HepG2 (cell line): ENCODE measurements at regions not wholly inside any gene's neighbourhood (a gene's known extent, or its start where the extent isn't known, plus 50 kb on each side); places are given as distances from the start of the nearest gene placed in this dataset.

Source experiments
- ATAC-seq: fragments of 200-7000 bp; cut with Tn5 transposase; 3 replicates; pipeline ENCODE4 v1.9.1; 2020; ENCODE audit warnings: mild to moderate bottlenecking, moderate library complexity
- BruUV-seq: library from RNA; stranded (reverse); fragments of 400-500 nt; replicated peaks from 2 replicates; lab custom pipeline; 2021; lab: Mats Ljungman, UMichigan
- CTCF ChIA-PET: fragments of 300-600 bp; formaldehyde crosslinking; extraction: SDS; loops from one replicate; lab custom pipeline; 2021; ENCODE audit warnings: low total read pairs, inconsistent platforms, low intra/inter-chr PET ratio; lab: Yijun Ruan, JAX
- POLR2A ChIA-PET: fragments of 350-600 bp; sonication (Branson Sonifier 250); formaldehyde crosslinking; loops from one replicate; lab custom pipeline; 2020; ENCODE audit warnings: antibody characterized with exemption, inconsistent platforms; lab: Yijun Ruan, JAX
- DNase-seq: peaks from one replicate; pipeline ENCODE4 v3.0.0-alpha.2; 2015; ENCODE audit warnings: low spot score
- FAIRE-seq: peaks from 3 replicates; lab custom pipeline; 2011; peaks lifted over from hg19 to GRCh38; lab: Jason Lieb, UNC
- H2AFZ ChIP-seq: one replicate; pipeline ENCODE4 v1.6.1; 2011; ENCODE audit warnings: low read length, inconsistent platforms
- H3K27ac ChIP-seq: fragments of 300-600 bp; 3 replicates; pipeline ENCODE4 v1.8.0; 2011; ENCODE audit warnings: mixed run types, mild to moderate bottlenecking, mixed read lengths, low read length, inconsistent platforms; ENCODE audit not compliant: insufficient read depth; ENCODE audit errors: extremely low read length
- H3K27me3 ChIP-seq, 2 experiments: fragments of 200-600 bp in 1 of 2; 2 replicates in 1 of 2; 3 replicates in 1 of 2; pipeline versions ENCODE4 v1.6.0 to v1.8.0; 2011; ENCODE audit warnings: low read length in 2 of 2, mild to moderate bottlenecking in 2 of 2, moderate library complexity in 2 of 2, inconsistent platforms in 1 of 2; ENCODE audit not compliant: insufficient read depth in 2 of 2, control insufficient read depth in 1 of 2
- H3K36me3 ChIP-seq, 2 experiments: fragments of 200-600 bp in 1 of 2; replicated peaks in 1 of 2; 2 replicates in 1 of 2; 3 replicates in 1 of 2; pipeline versions ENCODE4 v1.5.1 to v1.8.0; 2011; ENCODE audit warnings: low read length in 2 of 2, inconsistent platforms in 1 of 2; ENCODE audit not compliant: insufficient read depth in 2 of 2, control insufficient read depth in 1 of 2
- H3K4me1 ChIP-seq: 2 replicates; pipeline ENCODE4 v1.5.1; 2012; ENCODE audit warnings: low read length, inconsistent platforms; ENCODE audit not compliant: insufficient read depth
- H3K4me2 ChIP-seq: 2 replicates; pipeline ENCODE4 v1.6.0; 2011; ENCODE audit warnings: low read depth, low read length, inconsistent platforms
- H3K4me3 ChIP-seq, 3 experiments: fragments of 200-600 bp in 1 of 3; sonication (generic), shearing (Covaris generic) in 1 of 3; replicated peaks in 1 of 3; 2 replicates each; pipeline ENCODE4 v1.5.1; 2011 to 2016; ENCODE audit warnings: low read length in 3 of 3, inconsistent platforms in 2 of 3, low read depth in 2 of 3, mild to moderate bottlenecking in 2 of 3, control low read depth in 1 of 3, mixed read lengths in 1 of 3; ENCODE audit not compliant: insufficient read depth in 1 of 3
- H3K79me2 ChIP-seq: one replicate; pipeline ENCODE4 v1.6.1; 2011; ENCODE audit warnings: low read length, inconsistent platforms; ENCODE audit not compliant: insufficient read depth
- H3K9ac ChIP-seq: 2 replicates; pipeline ENCODE4 v1.6.0; 2011; ENCODE audit warnings: mild to moderate bottlenecking, low read depth, low read length, inconsistent platforms; ENCODE audit not compliant: insufficient read depth
- H3K9me3 ChIP-seq: 2 replicates; pipeline ENCODE4 v1.5.1; 2012; ENCODE audit warnings: mild to moderate bottlenecking, low read length
- H4K20me1 ChIP-seq: 2 replicates; pipeline ENCODE4 v1.6.0; 2011; ENCODE audit warnings: inconsistent platforms, mild to moderate bottlenecking, low read length, moderate library complexity; ENCODE audit not compliant: insufficient read depth
- CHCHD3 ChIP-seq: sonication (generic); formaldehyde crosslinking; IDR thresholded peaks from 2 replicates; pipeline ENCODE4 v1.8.0; 2022; ENCODE audit warnings: mild to moderate bottlenecking, missing genetic modification reagents, moderate library complexity
- DMTF1 ChIP-seq: sonication (generic); formaldehyde crosslinking; IDR thresholded peaks from 2 replicates; pipeline ENCODE4 v1.4.0; 2020; ENCODE audit warnings: mild to moderate bottlenecking, missing genetic modification reagents
- IKZF4 ChIP-seq: sonication (generic); formaldehyde crosslinking; IDR thresholded peaks from 2 replicates; pipeline ENCODE4 v1.5.1; 2020; ENCODE audit warnings: borderline replicate concordance, mild to moderate bottlenecking, low read depth, missing genetic modification reagents; ENCODE audit errors: not compliant biosample characterization
- NFYC ChIP-seq: IDR thresholded peaks from 2 replicates; pipeline ENCODE4 v1.6.1; 2016; ENCODE audit warnings: missing genetic modification reagents, missing compliant biosample characterization
- SALL1 ChIP-seq: sonication (generic); formaldehyde crosslinking; IDR thresholded peaks from 2 replicates; pipeline ENCODE4 v1.8.0; 2022; ENCODE audit warnings: mild to moderate bottlenecking, missing genetic modification reagents
- SRSF9 ChIP-seq: fragments of 200-400 bp; formaldehyde crosslinking; IDR thresholded peaks from 2 replicates; pipeline ENCODE4 v1.6.1; 2018; ENCODE audit warnings: borderline replicate concordance, mild to moderate bottlenecking, low read depth, low read length; ENCODE audit not compliant: insufficient read depth, poor library complexity, severe bottlenecking
- TBL1XR1 ChIP-seq: fragments of 150-350 bp; IDR thresholded peaks from 2 replicates; pipeline ENCODE4 v1.6.1; 2014; ENCODE audit warnings: borderline replicate concordance, low read length; ENCODE audit not compliant: partially characterized antibody
- TFAP4 ChIP-seq: sonication (generic); IDR thresholded peaks from 2 replicates; pipeline ENCODE4 v1.6.1; 2016; ENCODE audit warnings: low read depth, borderline replicate concordance
- ZBTB49 ChIP-seq: sonication (generic); formaldehyde crosslinking; IDR thresholded peaks from 2 replicates; pipeline ENCODE4 v1.4.0; 2020; ENCODE audit warnings: missing genetic modification reagents, borderline replicate concordance
- ZNF136 ChIP-seq: sonication (generic); formaldehyde crosslinking; IDR thresholded peaks from 2 replicates; pipeline ENCODE4 v1.8.1; 2022; ENCODE audit warnings: low read depth, mild to moderate bottlenecking, moderate library complexity, missing genetic modification reagents
- ZNF281 ChIP-seq: sonication (generic); formaldehyde crosslinking; IDR thresholded peaks from 2 replicates; pipeline ENCODE4 v1.4.0; 2020; ENCODE audit warnings: missing genetic modification reagents, borderline replicate concordance
- ZNF740 ChIP-seq: sonication (generic); formaldehyde crosslinking; IDR thresholded peaks from 2 replicates; pipeline ENCODE4 v1.4.0; 2020; ENCODE audit warnings: missing genetic modification reagents
- ZNF777 ChIP-seq: sonication (generic); formaldehyde crosslinking; IDR thresholded peaks from 2 replicates; pipeline ENCODE4 v1.4.0; 2020; ENCODE audit warnings: missing genetic modification reagents
- in situ Hi-C: cut with HindIII; loops from 2 replicates; pipeline ENCODE4 v1.10.0; 2017; ENCODE audit warnings: low pct_unique_long_range_greater_than_20kb; ENCODE audit not compliant: extremely low pct_ligation_motif_present
- intact Hi-C: fragments of 100-400 bp; cut with micrococcal nuclease; formaldehyde crosslinking; loops from one replicate; pipeline ENCODE4 v1.10.0; 2022; ENCODE audit not compliant: unreplicated experiment

GRCh38 chr9:79382044-79382443 lies 189.7 kb upstream of the TLE4 start:
- H3K36me3 ChIP-seq: no peaks in the 10 kb centered on the region
- H3K4me1 ChIP-seq: no peaks in the 10 kb centered on the region
- no peak overlapping the region for H3K9ac ChIP-seq
- ATAC-seq (no peak), FAIRE-seq (no peak), DNase-seq (no peak)
- H3K27ac ChIP-seq: no peak overlapping the region
- peaks cover 22% of the 10 kb centered on the region for H3K9me3 ChIP-seq
- H2AFZ ChIP-seq: no peak overlapping the region
- in situ Hi-C loops: no loop called here
- TF ChIP-seq SALL1 (no peak), ZNF281 (no peak), ZNF136 (no peak), ZNF777 (CRISPR knock-in tag) (no peak), NFYC (CRISPR knock-in tag) (no peak), SRSF9 (no peak), DMTF1 (no peak), CHCHD3 (CRISPR knock-in tag) (no peak), TFAP4 (no peak), TBL1XR1 (no peak), IKZF4 (CRISPR knock-in tag) (no peak), ZNF740 (CRISPR knock-in tag) (no peak), ZBTB49 (CRISPR knock-in tag) (no peak)
- BruUV-seq: no TSS peak
- no peak overlapping the region for H3K4me2 ChIP-seq
- ChIA-PET POLR2A (no interaction called here), CTCF (no interaction called here)
- no peaks in the 10 kb centered on the region for H3K27me3 ChIP-seq
- H4K20me1 ChIP-seq: no peaks in the 10 kb centered on the region
- H3K4me3 ChIP-seq: no peak overlapping the region
- intact Hi-C loops: no loop called here
- H3K79me2 ChIP-seq: no peaks in the 10 kb centered on the region
